Neuronal stem cell (in vitro differentiated cells): ENCODE measurements at regions not wholly inside any gene's neighbourhood (a gene's known extent, or its start where the extent isn't known, plus 50 kb on each side); places are given as distances from the start of the nearest gene placed in this dataset.

ENCODE experiments used
- DNase-seq: peaks from one replicate; pipeline ENCODE4 v3.0.0-alpha.2; 2013; ENCODE audit warnings: low spot score
- H2AFZ ChIP-seq: one replicate; pipeline ENCODE4 v1.6.1; 2013; ENCODE audit warnings: mild to moderate bottlenecking, low read length, inconsistent platforms
- H2AK5ac ChIP-seq: 2 replicates; pipeline ENCODE4 v1.6.1; 2013; ENCODE audit warnings: low read depth, mild to moderate bottlenecking, inconsistent platforms, low read length, moderate library complexity, mixed read lengths
- H2BK120ac ChIP-seq: 2 replicates; pipeline ENCODE4 v1.6.1; 2013; ENCODE audit warnings: low read depth, mild to moderate bottlenecking, inconsistent platforms, low read length, moderate library complexity, mixed read lengths
- H2BK12ac ChIP-seq: one replicate; pipeline ENCODE4 v1.6.1; 2013; ENCODE audit warnings: low read length, inconsistent platforms
- H2BK15ac ChIP-seq: 2 replicates; pipeline ENCODE4 v1.6.1; 2013; ENCODE audit warnings: mild to moderate bottlenecking, low read length, inconsistent platforms, mixed read lengths
- H2BK5ac ChIP-seq: one replicate; pipeline ENCODE4 v1.6.1; 2013; ENCODE audit warnings: inconsistent platforms, mild to moderate bottlenecking, low read length, moderate library complexity
- H3K14ac ChIP-seq: one replicate; pipeline ENCODE4 v1.6.1; 2013; ENCODE audit warnings: low read length, inconsistent platforms
- H3K18ac ChIP-seq: 2 replicates; pipeline ENCODE4 v1.6.1; 2013; ENCODE audit warnings: low read length, inconsistent platforms
- H3K23ac ChIP-seq: 2 replicates; pipeline ENCODE4 v1.6.1; 2013; ENCODE audit warnings: low read depth, mild to moderate bottlenecking, mixed read lengths, low read length, inconsistent platforms; ENCODE audit not compliant: poor library complexity
- H3K27ac ChIP-seq: replicated peaks from 3 replicates; pipeline ENCODE4 v1.5.1; 2013; ENCODE audit warnings: low read length, inconsistent platforms
- H3K27me3 ChIP-seq, 3 experiments: 2 replicates each; pipeline ENCODE4 v1.6.1; 2013; ENCODE audit warnings: low read length in 3 of 3, mild to moderate bottlenecking in 2 of 3, inconsistent platforms in 1 of 3, low read depth in 1 of 3, mixed read lengths in 1 of 3, moderate library complexity in 1 of 3; ENCODE audit not compliant: control insufficient read depth in 3 of 3, insufficient read depth in 3 of 3
- H3K36me3 ChIP-seq, 2 donors: replicated peaks in 1 of 2; 2 replicates each; pipeline ENCODE4 v1.6.1; 2013; ENCODE audit warnings: low read length in 2 of 2; ENCODE audit not compliant: control insufficient read depth in 2 of 2, insufficient read depth in 2 of 2
- H3K4ac ChIP-seq: 2 replicates; pipeline ENCODE4 v1.6.1; 2013; ENCODE audit warnings: inconsistent platforms, mild to moderate bottlenecking, low read length, moderate library complexity
- H3K4me1 ChIP-seq, 2 donors: 1 replicate in 1 of 2; 2 replicates in 1 of 2; pipeline ENCODE4 v1.6.1; 2013; ENCODE audit warnings: low read length in 2 of 2, low read depth in 1 of 2; ENCODE audit not compliant: control insufficient read depth in 2 of 2, insufficient read depth in 1 of 2
- H3K4me2 ChIP-seq: one replicate; pipeline ENCODE4 v1.6.1; 2013; ENCODE audit warnings: mild to moderate bottlenecking, low read length, inconsistent platforms; ENCODE audit not compliant: insufficient read depth, poor library complexity, severe bottlenecking
- H3K4me3 ChIP-seq, 2 donors: 2 replicates each; pipeline ENCODE4 v1.5.1; 2013; ENCODE audit warnings: low read length in 2 of 2, mild to moderate bottlenecking in 2 of 2, inconsistent platforms in 1 of 2, moderate library complexity in 1 of 2
- H3K79me1 ChIP-seq: one replicate; pipeline ENCODE4 v1.6.1; 2013; ENCODE audit warnings: low read depth, mild to moderate bottlenecking, inconsistent platforms, low read length, moderate library complexity
- H3K9ac ChIP-seq: one replicate; pipeline ENCODE4 v1.6.1; 2013; ENCODE audit warnings: mild to moderate bottlenecking, low read depth, low read length, inconsistent platforms; ENCODE audit not compliant: poor library complexity
- H3K9me3 ChIP-seq, 2 donors: replicated peaks in 1 of 2; 2 replicates each; pipeline versions ENCODE3 to v1.6.1; 2013; ENCODE audit warnings: low read length in 2 of 2, mild to moderate bottlenecking in 2 of 2, inconsistent platforms in 1 of 2, low read depth in 1 of 2, mixed read lengths in 1 of 2, moderate library complexity in 1 of 2; ENCODE audit not compliant: control insufficient read depth in 2 of 2, insufficient read depth in 1 of 2
- H4K8ac ChIP-seq: one replicate; pipeline ENCODE4 v1.6.1; 2013; ENCODE audit warnings: low read depth, mild to moderate bottlenecking, inconsistent platforms, low read length, moderate library complexity
- H4K91ac ChIP-seq: one replicate; pipeline ENCODE4 v1.6.1; 2013; ENCODE audit warnings: low read length, low read depth, mild to moderate bottlenecking, inconsistent platforms; ENCODE audit not compliant: poor library complexity
- WGBS, 2 donors: extraction: QIAGEN DNeasy Blood & Tissue Kit; methylation state at CpG; one replicate each; pipeline ENCODE4 v1.1.7; 2013; ENCODE audit warnings: missing lambda C conversion rate in 2 of 2, mixed read lengths in 1 of 2; ENCODE audit not compliant: insufficient read length in 2 of 2, insufficient replicate concordance in 1 of 2; ENCODE audit errors: extremely low coverage in 2 of 2; 5-methylcytosine and 5-hydroxymethylcytosine counted together

DNA sequence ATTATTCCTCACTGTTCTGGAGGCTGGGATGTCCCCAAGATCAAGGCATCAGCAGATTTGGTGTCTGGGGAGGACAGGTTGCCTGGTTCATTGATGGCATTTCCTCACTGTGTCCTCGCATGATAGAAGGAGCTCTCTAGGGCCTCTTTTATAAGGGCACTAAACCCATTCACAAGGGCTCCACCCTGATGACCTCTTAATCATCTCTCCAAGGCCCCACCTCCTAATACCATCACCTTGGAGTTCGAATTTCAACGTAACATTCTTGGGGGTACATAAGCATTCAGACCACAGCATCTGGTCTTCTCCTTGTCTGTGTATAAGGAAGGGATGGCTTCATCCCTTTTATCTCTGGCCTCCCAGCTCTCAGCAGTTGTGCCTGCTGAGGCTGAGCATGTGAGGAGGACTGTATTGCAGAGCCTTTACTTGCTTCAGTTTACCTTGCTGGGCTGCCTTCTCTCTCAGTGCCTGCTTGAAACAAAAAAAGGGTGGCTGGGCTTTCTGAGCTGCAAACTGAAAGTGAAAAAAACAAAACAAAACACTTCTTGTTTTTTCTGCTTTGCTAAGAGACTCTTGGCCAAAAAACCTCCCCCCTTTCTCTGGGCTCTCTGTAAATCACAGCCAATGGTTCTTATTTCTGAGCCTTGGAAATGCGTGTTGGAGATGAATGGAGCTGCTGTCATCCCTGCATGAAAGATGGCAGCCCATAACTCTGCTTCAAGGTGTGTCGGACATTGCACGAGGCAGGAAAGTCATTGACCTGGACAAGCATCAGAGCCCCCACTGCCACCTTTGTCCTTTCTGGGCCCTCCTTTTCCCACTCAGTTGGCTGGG lies 75.8 kb downstream of the RHOU start:
- peak overlapping the region; percentile 53 for H2BK120ac ChIP-seq
- H4K91ac ChIP-seq: no peak overlapping the region
- H3K79me1 ChIP-seq: no peaks in the 10 kb centered on the region
- no peaks in the 10 kb centered on the region for H3K27me3 ChIP-seq
- H3K4me3 ChIP-seq: no peak overlapping the region
- H3K4me1 ChIP-seq: peaks cover 8 to 21% of the 10 kb centered on the region in 2 donors
- H3K36me3 ChIP-seq: no peaks in the 10 kb centered on the region
- H2AK5ac ChIP-seq: peak overlapping the region; percentile 78
- no CpG with 5 or more reads among the region's 6 CpGs for WGBS, 2 donors
- H3K18ac ChIP-seq: peak overlapping the region; percentile 7
- H3K4ac ChIP-seq: no peak overlapping the region
- H2BK5ac ChIP-seq: no peak overlapping the region
- no peak for DNase-seq
- no peak overlapping the region for H4K8ac ChIP-seq
- H3K23ac ChIP-seq: no peak overlapping the region
- no peak overlapping the region for H2BK12ac ChIP-seq
- no peak overlapping the region for H2AFZ ChIP-seq
- H3K27ac ChIP-seq: no peak overlapping the region
- H2BK15ac ChIP-seq: peak overlapping the region; percentile 19
- H3K14ac ChIP-seq: no peak overlapping the region
- H3K4me2 ChIP-seq: no peak overlapping the region
- H3K9ac ChIP-seq: no peak overlapping the region
- H3K9me3 ChIP-seq: no peaks in the 10 kb centered on the region

DNA sequence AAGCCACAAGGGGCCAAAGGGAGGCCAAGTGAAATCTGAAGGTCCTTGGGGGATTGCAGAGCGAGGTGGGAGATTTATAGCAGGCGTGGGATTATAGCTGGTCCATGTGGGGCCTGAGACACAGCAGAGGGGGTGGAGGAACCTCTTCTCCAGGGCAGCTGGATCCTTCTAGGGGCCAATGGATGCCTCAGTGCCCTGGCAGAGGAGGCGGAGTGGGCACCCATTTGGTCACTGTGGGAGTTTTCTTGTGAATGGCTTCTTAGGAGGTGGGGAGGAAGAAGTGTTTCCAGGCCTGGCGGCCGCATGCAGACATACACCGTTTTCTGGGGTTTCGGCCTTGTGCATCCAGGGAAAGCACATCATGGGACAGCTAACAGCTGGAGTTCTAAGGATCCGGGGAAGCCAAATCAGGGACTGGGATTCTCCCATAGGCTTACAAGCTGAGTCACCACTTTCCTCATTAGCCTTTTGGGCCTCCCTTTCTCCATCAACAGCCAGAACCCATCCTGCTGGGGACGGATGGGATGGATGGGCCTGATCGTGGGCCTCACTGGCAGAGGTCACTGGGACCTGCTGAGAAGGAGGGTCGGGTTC lies 76.5 kb downstream of the RHOU start:
- no peak for DNase-seq
- H3K18ac ChIP-seq: peak overlapping the region; percentile 7

DNA sequence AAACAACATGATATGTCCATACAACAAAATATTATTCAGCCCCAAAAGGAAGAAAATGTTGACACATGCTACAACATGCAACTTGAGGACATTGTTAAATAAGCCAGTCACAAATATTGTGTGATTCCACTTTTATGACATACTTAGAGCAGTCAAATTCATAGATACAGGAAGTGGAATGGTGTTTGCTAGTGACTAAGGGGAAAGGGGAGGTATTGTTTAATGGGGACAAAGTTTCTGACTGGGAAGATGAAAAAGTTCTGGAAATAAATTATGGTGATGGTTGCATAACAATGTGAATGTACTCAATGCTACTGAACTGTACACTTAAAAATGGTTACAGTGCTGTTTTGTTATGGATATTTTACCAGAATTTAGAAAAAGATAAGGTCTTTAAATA lies 77.7 kb downstream of the RHOU start:
- Histone ChIP-seq H2BK5ac (no peak overlapping the region), H3K27ac (no peak overlapping the region), H3K79me1 (no peaks in the 10 kb centered on the region), H3K18ac (no peak overlapping the region), H3K4me1 (peaks cover 8 to 21% of the 10 kb centered on the region in 2 donors), H2BK120ac (no peak overlapping the region), H3K14ac (no peak overlapping the region), H3K4ac (no peak overlapping the region), H3K9ac (no peak overlapping the region), H3K27me3 (no peaks in the 10 kb centered on the region), H3K9me3 (no peaks in the 10 kb centered on the region), H2AFZ (no peak overlapping the region), H2AK5ac (no peak overlapping the region), H2BK15ac (no peak overlapping the region), H4K91ac (no peak overlapping the region), H3K36me3 (no peaks in the 10 kb centered on the region), H3K23ac (no peak overlapping the region), H4K8ac (no peak overlapping the region), H2BK12ac (no peak overlapping the region), H3K4me3 (no peak overlapping the region), H3K4me2 (no peak overlapping the region)
- no peak for DNase-seq

More for the DNA sequence above, 76.5 kb downstream of the RHOU start:
- peak overlapping the region; percentile 78 for H2AK5ac ChIP-seq
- no peak overlapping the region for H2BK12ac ChIP-seq
- H3K4ac ChIP-seq: no peak overlapping the region
- H3K4me3 ChIP-seq: no peak overlapping the region
- H3K4me1 ChIP-seq: peaks cover 8 to 21% of the 10 kb centered on the region in 2 donors
- no peak overlapping the region for H3K9ac ChIP-seq
- no peak overlapping the region for H4K91ac ChIP-seq
- WGBS, 2 donors: no CpG with 5 or more reads among the region's 11 CpGs
- H2BK120ac ChIP-seq: peak overlapping the region; percentile 53
- H4K8ac ChIP-seq: no peak overlapping the region
- H2BK15ac ChIP-seq: no peak overlapping the region
- H3K9me3 ChIP-seq: no peaks in the 10 kb centered on the region
- no peak overlapping the region for H3K23ac ChIP-seq
- H2AFZ ChIP-seq: no peak overlapping the region
- no peak overlapping the region for H3K27ac ChIP-seq
- H3K14ac ChIP-seq: no peak overlapping the region
- no peaks in the 10 kb centered on the region for H3K27me3 ChIP-seq
- H3K36me3 ChIP-seq: no peaks in the 10 kb centered on the region
- H3K79me1 ChIP-seq: no peaks in the 10 kb centered on the region
- no peak overlapping the region for H2BK5ac ChIP-seq
- H3K4me2 ChIP-seq: no peak overlapping the region

DNA sequence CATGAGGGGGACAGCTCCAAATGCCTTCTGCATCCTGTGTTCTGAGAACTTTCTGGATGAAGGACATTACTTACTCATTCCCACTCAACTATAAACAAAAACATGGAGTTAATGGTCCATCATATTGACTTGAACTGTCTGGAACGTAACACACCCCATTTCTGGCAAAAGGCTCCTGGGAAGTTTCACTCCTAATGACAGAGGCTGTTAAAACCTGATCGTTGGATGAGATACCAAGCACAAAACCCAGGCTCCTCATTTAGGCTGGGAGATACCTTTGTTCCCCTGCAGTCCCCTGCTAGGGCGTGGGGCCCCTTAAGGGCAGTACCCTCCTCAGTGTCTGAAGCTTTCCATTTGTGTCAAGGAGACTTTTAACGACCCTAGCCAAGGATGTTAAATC lies 78.9 kb downstream of the RHOU start:
- no peak overlapping the region for H3K18ac ChIP-seq

More for the DNA sequence above, 78.9 kb downstream of the RHOU start:
- no peak overlapping the region for H2AFZ ChIP-seq
- H3K9me3 ChIP-seq: no peaks in the 10 kb centered on the region
- H3K9ac ChIP-seq: no peak overlapping the region
- H2BK15ac ChIP-seq: no peak overlapping the region
- no peak overlapping the region for H4K8ac ChIP-seq
- H3K23ac ChIP-seq: no peak overlapping the region
- no peak overlapping the region for H2BK5ac ChIP-seq
- no CpG with 5 or more reads among the region's 4 CpGs for WGBS, 2 donors
- H3K4me2 ChIP-seq: no peak overlapping the region
- no peaks in the 10 kb centered on the region for H3K79me1 ChIP-seq
- H3K27ac ChIP-seq: no peak overlapping the region
- H3K4me3 ChIP-seq: no peak overlapping the region
- H4K91ac ChIP-seq: no peak overlapping the region
- no peak for DNase-seq
- H3K14ac ChIP-seq: no peak overlapping the region
- H3K27me3 ChIP-seq: no peaks in the 10 kb centered on the region
- no peak overlapping the region for H2AK5ac ChIP-seq
- no peaks in the 10 kb centered on the region for H3K36me3 ChIP-seq
- H2BK120ac ChIP-seq: no peak overlapping the region
- no peak overlapping the region for H2BK12ac ChIP-seq
- H3K4me1 ChIP-seq: peaks cover 8 to 21% of the 10 kb centered on the region in 2 donors
- H3K4ac ChIP-seq: no peak overlapping the region
